HG02973 (cell line): ENCODE measurements at regions not wholly inside any gene's neighbourhood (a gene's known extent, or its start where the extent isn't known, plus 50 kb on each side); places are given as distances from the start of the nearest gene placed in this dataset.
"Not testable (repeated sequence)": the region's sequence is repeated elsewhere in the genome, so short reads cannot be mapped to it uniquely, and the experiment has no call there.

Experiments used
- ATAC-seq: cut with Tn5 transposase; IDR thresholded peaks from one replicate; pipeline ENCODE4 v1.9.1; 2021; ENCODE audit warnings: moderate library complexity; ENCODE audit not compliant: unreplicated experiment

GRCh38 chr2:17000184-17000482, 334.5 kb upstream of the CYRIA start:
- no peak for ATAC-seq

- ATAC-seq: no peak
Measured at GRCh38 chr2:16999347-17000183, 333.9 kb upstream of the CYRIA start.

GRCh38 chr2:16978301-16978700, 312.7 kb upstream of the CYRIA start:
- ATAC-seq: no peak

GRCh38 chr2:16974688-16975087, 309.1 kb upstream of the CYRIA start:
- no peak for ATAC-seq

- ATAC-seq: no peak
Measured at GRCh38 chr2:16973586-16974286, 308.1 kb upstream of the CYRIA start.

GRCh38 chr2:16972276-16972675, 306.6 kb upstream of the CYRIA start:
- ATAC-seq: no peak

GRCh38 chr2:16971722-16972234, 306.1 kb upstream of the CYRIA start:
- no peak for ATAC-seq

GRCh38 chr2:16970948-16971347, 305.3 kb upstream of the CYRIA start:
- not testable (repeated sequence) for ATAC-seq

GRCh38 chr2:16962505-16962904, 296.9 kb upstream of the CYRIA start:
- no peak for ATAC-seq

- ATAC-seq: peak; percentile 63
Measured at GRCh38 chr2:16960579-16960978, 294.9 kb upstream of the CYRIA start.

GRCh38 chr2:16958266-16958665, 292.6 kb upstream of the CYRIA start:
- no peak for ATAC-seq

GRCh38 chr2:16952805-16953204, 287.2 kb upstream of the CYRIA start:
- no peak for ATAC-seq

- ATAC-seq: no peak
Measured at GRCh38 chr2:16952368-16952767, 286.7 kb upstream of the CYRIA start.

- ATAC-seq: no peak
Measured at GRCh38 chr2:16950436-16950835, 284.8 kb upstream of the CYRIA start.

- ATAC-seq: no peak
Measured at GRCh38 chr2:16948710-16949109, 283.1 kb upstream of the CYRIA start.

- ATAC-seq: no peak
Measured at GRCh38 chr2:16948053-16948452, 282.4 kb upstream of the CYRIA start.

GRCh38 chr2:16943279-16943958, 277.8 kb upstream of the CYRIA start:
- no peak for ATAC-seq

GRCh38 chr2:16940214-16940613, 274.6 kb upstream of the CYRIA start:
- ATAC-seq: no peak

- ATAC-seq: no peak
Measured at GRCh38 chr2:16939771-16940170, 274.1 kb upstream of the CYRIA start.

GRCh38 chr2:16933355-16933754, 267.7 kb upstream of the CYRIA start:
- no peak for ATAC-seq

GRCh38 chr2:16932826-16933225, 267.2 kb upstream of the CYRIA start:
- ATAC-seq: no peak

- ATAC-seq: no peak
Measured at GRCh38 chr2:16931441-16931840, 265.8 kb upstream of the CYRIA start.
